ENCODE measurements at regions not wholly inside any gene's neighbourhood (a gene's known extent, or its start where the extent isn't known, plus 50 kb on each side); places are given as distances from the start of the nearest gene placed in this dataset.

GRCh38 chr1:221414772-221415539, 326.9 kb downstream of the DUSP10 start:
- intact Hi-C loops (cut with DNase I; ENCODE audit: low total_unique reads) = no loop called here
- Histone ChIP-seq H3K4me3 (no peak overlapping the region), H3K36me3 (no peaks in the 10 kb centered on the region), H3K27ac (no peak overlapping the region), H3K4me1 (no peaks in the 10 kb centered on the region), H3K27me3 (replicated peaks in 1 of 7) (no peaks in the 10 kb centered on the region), H3K9me3 (peaks cover 0 to 3% (median 0%) of the 10 kb centered on the region in 8 donors)
- TF ChIP-seq POLR2A (IDR thresholded peaks at IDR 0.05) (no peak), POLR2AphosphoS5 (IDR thresholded peaks at IDR 0.05) (no peak), CTCF (IDR thresholded peaks at IDR 0.05 in 8 of 11, conservative IDR thresholded peaks at IDR 0.05 in 3 of 11) (no peak)
- no peak for DNase-seq
- 71 to 83% (median 76%) methylated on average over 8 of the region's 8 CpGs for WGBS, 5 donors

GRCh38 chr1:221415651-221416050, 326.2 kb downstream of the DUSP10 start:
- no peaks in the 10 kb centered on the region for H3K27me3 ChIP-seq (replicated peaks in 1 of 7)
- no peak overlapping the region for H3K4me3 ChIP-seq
- no peak for TF ChIP-seq POLR2AphosphoS5 (IDR thresholded peaks at IDR 0.05)
- no peak for TF ChIP-seq POLR2A (IDR thresholded peaks at IDR 0.05)
- no peak for TF ChIP-seq CTCF (IDR thresholded peaks at IDR 0.05 in 8 of 11, conservative IDR thresholded peaks at IDR 0.05 in 3 of 11)
- no peak for DNase-seq
- H3K4me1 ChIP-seq = no peaks in the 10 kb centered on the region
- intact Hi-C loops (cut with DNase I; ENCODE audit: low total_unique reads) = no loop called here
- WGBS, 5 donors = 45 to 73% (median 56%) methylated on average over 1 of the region's 1 CpG
- H3K36me3 ChIP-seq = no peaks in the 10 kb centered on the region
- peaks cover 0 to 3% (median 0%) of the 10 kb centered on the region in 8 donors for H3K9me3 ChIP-seq
- no peak overlapping the region for H3K27ac ChIP-seq

- Histone ChIP-seq H3K27me3 (replicated peaks in 1 of 7) (no peaks in the 10 kb centered on the region), H3K9me3 (peaks cover 0 to 3% (median 0%) of the 10 kb centered on the region in 8 donors), H3K4me1 (no peaks in the 10 kb centered on the region), H3K27ac (no peak overlapping the region), H3K36me3 (no peaks in the 10 kb centered on the region), H3K4me3 (no peak overlapping the region)
- no peak for DNase-seq
- TF ChIP-seq POLR2AphosphoS5 (IDR thresholded peaks at IDR 0.05) = no peak
- TF ChIP-seq POLR2A (IDR thresholded peaks at IDR 0.05) = no peak
- TF ChIP-seq CTCF (IDR thresholded peaks at IDR 0.05 in 8 of 11, conservative IDR thresholded peaks at IDR 0.05 in 3 of 11) = no peak
- intact Hi-C loops (cut with DNase I; ENCODE audit: low total_unique reads) = no loop called here
- WGBS, 5 donors = 85 to 92% (median 88%) methylated on average over 4 of the region's 4 CpGs
Observed at GRCh38 chr1:221416142-221416541, 325.7 kb downstream of the DUSP10 start.

- H3K27me3 ChIP-seq (replicated peaks in 1 of 7) = no peaks in the 10 kb centered on the region
- H3K27ac ChIP-seq = no peak overlapping the region
- intact Hi-C loops (cut with DNase I; ENCODE audit: low total_unique reads) = no loop called here
- no peak overlapping the region for H3K4me3 ChIP-seq
- H3K36me3 ChIP-seq = no peaks in the 10 kb centered on the region
- H3K4me1 ChIP-seq = no peaks in the 10 kb centered on the region
- no peak for DNase-seq
- TF ChIP-seq POLR2AphosphoS5 (IDR thresholded peaks at IDR 0.05) = no peak
- no peak for TF ChIP-seq CTCF (IDR thresholded peaks at IDR 0.05 in 8 of 11, conservative IDR thresholded peaks at IDR 0.05 in 3 of 11)
- no peak for TF ChIP-seq POLR2A (IDR thresholded peaks at IDR 0.05)
- peaks cover 0 to 3% (median 0%) of the 10 kb centered on the region in 8 donors for H3K9me3 ChIP-seq
Observed at GRCh38 chr1:221416723-221417122, 325.2 kb downstream of the DUSP10 start.

Measured in spleen (tissue), 11 donors.